RWPE1 (cell line): ENCODE measurements at regions not wholly inside any gene's neighbourhood (a gene's known extent, or its start where the extent isn't known, plus 50 kb on each side); places are given as distances from the start of the nearest gene placed in this dataset.
"Not testable (repeated sequence)": the region's sequence is repeated elsewhere in the genome, so short reads cannot be mapped to it uniquely, and the experiment has no call there.

ENCODE experiments used
- CTCF ChIA-PET: fragments of 350-600 bp; sonication (Branson Sonifier 250); formaldehyde crosslinking; extraction: SDS; loops from one replicate; lab custom pipeline; 2021; lab: Yijun Ruan, JAX
- POLR2A ChIA-PET: fragments of 400-600 bp; formaldehyde crosslinking; extraction: SDS; loops from one replicate; lab custom pipeline; 2020; ENCODE audit warnings: antibody characterized with exemption; ENCODE audit not compliant: low non-redundant PET; lab: Yijun Ruan, JAX
- DNase-seq: peaks from one replicate; pipeline ENCODE4 v3.0.0; 2012; ENCODE audit warnings: low spot score
- H3K27ac ChIP-seq: fragments of 450-650 bp; 2 replicates; pipeline ENCODE4 v1.5.1; 2017
- CTCF ChIP-seq: fragments of 450-650 bp; conservative IDR thresholded peaks from 2 replicates; pipeline ENCODE4 v1.5.1; 2017; ENCODE audit warnings: low read depth, mild to moderate bottlenecking

- ChIA-PET CTCF (no interaction called here), POLR2A (no interaction called here)
- no peak overlapping the region for H3K27ac ChIP-seq
- no peak for TF ChIP-seq CTCF
- no peak for DNase-seq
Measured at GRCh38 chr5:143634689-143635088, 177.3 kb upstream of the HMHB1 start.

- CTCF ChIA-PET, result no interaction called here
- no peak for DNase-seq
- POLR2A ChIA-PET, result no interaction called here
- no peak overlapping the region for H3K27ac ChIP-seq
- TF ChIP-seq CTCF, result no peak
Measured at GRCh38 chr5:143629871-143630659, 181.9 kb upstream of the HMHB1 start.

GRCh38 chr5:143625048-143625447 is 186.9 kb upstream of the HMHB1 start:
- DNase-seq, POLR2A ChIA-PET, H3K27ac ChIP-seq: not testable (repeated sequence)
- CTCF ChIA-PET, result interaction anchor here (0.6 to 0.7 kb wide), 2 partner anchors 11 to 12 kb away, joined by 3 read pairs; no protein-coding TSS in a partner anchor

GRCh38 chr5:143624465-143624864 is 187.5 kb upstream of the HMHB1 start:
- no peak for DNase-seq
- TF ChIP-seq CTCF, result no peak
- POLR2A ChIA-PET, result no interaction called here
- H3K27ac ChIP-seq, result no peak overlapping the region
- CTCF ChIA-PET, result interaction anchor here (0.6 kb wide), 1 partner anchor 911 kb away, joined by 3 read pairs; no protein-coding TSS in a partner anchor

GRCh38 chr5:143619040-143619439 is 192.9 kb upstream of the HMHB1 start:
- ChIA-PET POLR2A (interaction anchor here (0.6 kb wide), 1 partner anchor 14 kb away, joined by 4 read pairs; no protein-coding TSS in a partner anchor), CTCF (no interaction called here)
- TF ChIP-seq CTCF, result no peak

GRCh38 chr5:143618141-143618540 is 193.8 kb upstream of the HMHB1 start:
- ChIA-PET CTCF (interaction anchor here (0.6 kb wide), 1 partner anchor 47 kb away, joined by 3 read pairs; no protein-coding TSS in a partner anchor), POLR2A (no interaction called here)
- H3K27ac ChIP-seq, result no peak overlapping the region
- no peak for TF ChIP-seq CTCF
- no peak for DNase-seq

More at GRCh38 chr5:143619040-143619439, 192.9 kb upstream of the HMHB1 start:
- no peak overlapping the region for H3K27ac ChIP-seq
- DNase-seq, result no peak

GRCh38 chr5:143614831-143615230 is 197.1 kb upstream of the HMHB1 start:
- CTCF ChIA-PET, result interaction anchor here (0.6 to 0.7 kb wide), 2 partner anchors 33 to 498 kb away, joined by 3 read pairs; no protein-coding TSS in a partner anchor
- POLR2A ChIA-PET, result no interaction called here
- TF ChIP-seq CTCF, result no peak
- no peak for DNase-seq
- H3K27ac ChIP-seq, result no peak overlapping the region
